ENCODE measurements at regions not wholly inside any gene's neighbourhood (a gene's known extent, or its start where the extent isn't known, plus 50 kb on each side); places are given as distances from the start of the nearest gene placed in this dataset.
"Not testable (repeated sequence)": the region's sequence is repeated elsewhere in the genome, so short reads cannot be mapped to it uniquely, and the experiment has no call there.

DNA sequence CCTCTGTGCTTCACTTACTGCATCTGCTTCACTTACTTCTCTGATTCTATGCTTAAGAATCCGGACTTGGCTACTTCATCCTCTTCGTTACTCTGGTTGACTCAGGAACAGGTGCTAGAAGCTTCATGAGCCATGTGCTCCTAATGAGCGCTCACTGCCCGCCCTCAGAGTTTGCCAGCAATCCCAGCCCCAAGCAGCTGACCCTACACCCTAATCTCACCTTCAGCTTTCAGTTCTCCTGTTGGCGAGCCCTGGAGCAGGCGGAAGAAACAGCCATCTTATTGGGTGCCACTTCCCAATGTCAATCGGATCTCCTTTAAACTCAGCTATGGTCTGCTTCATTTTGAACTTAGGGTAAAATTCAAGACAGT lies 61.3 kb downstream of the FOXA2 start:
- Histone ChIP-seq H3K4me2 (ENCODE audit: low read depth, low read length, poor library complexity, severe bottlenecking) (no peak overlapping the region), H3K36me3 (ENCODE audit: low read length) (no peaks in the 10 kb centered on the region), H3K27me3 (ENCODE audit: low read length) (no peaks in the 10 kb centered on the region), H3K27ac (ENCODE audit: low read depth, low read length) (no peak overlapping the region), H3F3A (ENCODE audit: insufficient read depth) (no peaks in the 10 kb centered on the region), H4K20me1 (ENCODE audit: low read depth, low read length) (no peaks in the 10 kb centered on the region), H3K9ac (ENCODE audit: low read length) (no peak overlapping the region), H3K79me2 (ENCODE audit: insufficient read depth, low read length) (no peaks in the 10 kb centered on the region), H3K9me2 (replicated peaks; ENCODE audit: insufficient read depth, low read length) (no peaks in the 10 kb centered on the region), H2AFZ (ENCODE audit: low read depth, low read length, severe bottlenecking) (no peak overlapping the region), H3K4me3 (ENCODE audit: insufficient read depth, low read length, poor library complexity, severe bottlenecking) (no peak overlapping the region), H3K9me3 (ENCODE audit: insufficient read depth, low read length) (no peaks in the 10 kb centered on the region)
- TF ChIP-seq EZH2phosphoT487 (conservative IDR thresholded peaks at IDR 0.05; ENCODE audit: low read length), result no peak
- no peak for TF ChIP-seq CTCF (IDR thresholded peaks at IDR 0.05; ENCODE audit: insufficient read depth, low read length, poor library complexity, severe bottlenecking)

GRCh38 chr20:22522701-22523100 lies 61.7 kb downstream of the FOXA2 start:
- Histone ChIP-seq H3F3A (ENCODE audit: insufficient read depth) (no peaks in the 10 kb centered on the region), H3K9me2 (replicated peaks; ENCODE audit: insufficient read depth, low read length) (no peaks in the 10 kb centered on the region), H3K9ac (ENCODE audit: low read length) (no peak overlapping the region), H2AFZ (ENCODE audit: low read depth, low read length, severe bottlenecking) (no peak overlapping the region), H3K36me3 (ENCODE audit: low read length) (no peaks in the 10 kb centered on the region), H3K27ac (ENCODE audit: low read depth, low read length) (no peak overlapping the region), H3K4me2 (ENCODE audit: low read depth, low read length, poor library complexity, severe bottlenecking) (no peak overlapping the region), H3K79me2 (ENCODE audit: insufficient read depth, low read length) (no peaks in the 10 kb centered on the region), H4K20me1 (ENCODE audit: low read depth, low read length) (no peaks in the 10 kb centered on the region), H3K4me3 (ENCODE audit: insufficient read depth, low read length, poor library complexity, severe bottlenecking) (no peak overlapping the region), H3K27me3 (ENCODE audit: low read length) (no peaks in the 10 kb centered on the region), H3K9me3 (ENCODE audit: insufficient read depth, low read length) (no peaks in the 10 kb centered on the region)
- TF ChIP-seq CTCF (IDR thresholded peaks at IDR 0.05; ENCODE audit: insufficient read depth, low read length, poor library complexity, severe bottlenecking) (no peak), EZH2phosphoT487 (conservative IDR thresholded peaks at IDR 0.05; ENCODE audit: low read length) (no peak)

GRCh38 chr20:22521940-22522339 lies 62.4 kb downstream of the FOXA2 start:
- H3K9me3 ChIP-seq (ENCODE audit: insufficient read depth, low read length); H4K20me1 ChIP-seq (ENCODE audit: low read depth, low read length); H3K36me3 ChIP-seq (ENCODE audit: low read length); H3K9me2 ChIP-seq (replicated peaks; ENCODE audit: insufficient read depth, low read length); H3K79me2 ChIP-seq (ENCODE audit: insufficient read depth, low read length); H3K4me2 ChIP-seq (ENCODE audit: low read depth, low read length, poor library complexity, severe bottlenecking); H3K4me3 ChIP-seq (ENCODE audit: insufficient read depth, low read length, poor library complexity, severe bottlenecking); H3K27me3 ChIP-seq (ENCODE audit: low read length); H3K9ac ChIP-seq (ENCODE audit: low read length); H3F3A ChIP-seq (ENCODE audit: insufficient read depth); H3K27ac ChIP-seq (ENCODE audit: low read depth, low read length); H2AFZ ChIP-seq (ENCODE audit: low read depth, low read length, severe bottlenecking): not testable (repeated sequence)

GRCh38 chr20:22520381-22520780 lies 64.0 kb downstream of the FOXA2 start:
- no peaks in the 10 kb centered on the region for H3F3A ChIP-seq (ENCODE audit: insufficient read depth)
- no peak overlapping the region for H3K27ac ChIP-seq (ENCODE audit: low read depth, low read length)
- no peak overlapping the region for H3K4me3 ChIP-seq (ENCODE audit: insufficient read depth, low read length, poor library complexity, severe bottlenecking)
- no peaks in the 10 kb centered on the region for H3K79me2 ChIP-seq (ENCODE audit: insufficient read depth, low read length)
- no peak overlapping the region for H3K9ac ChIP-seq (ENCODE audit: low read length)
- H3K9me2 ChIP-seq (replicated peaks; ENCODE audit: insufficient read depth, low read length), result no peaks in the 10 kb centered on the region
- TF ChIP-seq EZH2phosphoT487 (conservative IDR thresholded peaks at IDR 0.05; ENCODE audit: low read length) (no peak), CTCF (IDR thresholded peaks at IDR 0.05; ENCODE audit: insufficient read depth, low read length, poor library complexity, severe bottlenecking) (no peak)
- no peaks in the 10 kb centered on the region for H3K9me3 ChIP-seq (ENCODE audit: insufficient read depth, low read length)
- H3K27me3 ChIP-seq (ENCODE audit: low read length), result no peaks in the 10 kb centered on the region; the same call in 1 of the 2 replicates
- H3K4me2 ChIP-seq (ENCODE audit: low read depth, low read length, poor library complexity, severe bottlenecking), result no peak overlapping the region
- no peaks in the 10 kb centered on the region for H3K36me3 ChIP-seq (ENCODE audit: low read length)
- H4K20me1 ChIP-seq (ENCODE audit: low read depth, low read length), result no peaks in the 10 kb centered on the region
- no peak overlapping the region for H2AFZ ChIP-seq (ENCODE audit: low read depth, low read length, severe bottlenecking)
